ENCODE measurements at regions not wholly inside any gene's neighbourhood (a gene's known extent, or its start where the extent isn't known, plus 50 kb on each side); places are given as distances from the start of the nearest gene placed in this dataset.

GRCh38 chr14:44271006-44271405, 236.1 kb downstream of the FSCB start:
- Histone ChIP-seq H3K4me1 (ENCODE audit: control insufficient read depth in 3 of 3, insufficient read depth in 2 of 3, low read depth in 1 of 3, low read length in 2 of 3) (no peaks in the 10 kb centered on the region), H3K9me3 (ENCODE audit: control insufficient read depth in 2 of 2, insufficient read depth in 1 of 2, low read depth in 1 of 2, low read length in 1 of 2) (peaks cover 0 to 10% of the 10 kb centered on the region in 2 donors), H3K27me3 (ENCODE audit: control insufficient read depth in 3 of 3, insufficient read depth in 3 of 3, low read length in 3 of 3) (no peaks in the 10 kb centered on the region), H3K27ac (ENCODE audit: low read depth in 1 of 3, low read length in 2 of 3) (no peak overlapping the region), H3K4me3 (ENCODE audit: low read depth in 1 of 3, low read length in 3 of 3) (no peak overlapping the region), H3K36me3 (ENCODE audit: control insufficient read depth in 3 of 3, insufficient read depth in 2 of 3, low read depth in 1 of 3, low read length in 3 of 3) (no peaks in the 10 kb centered on the region)
- 85 to 90% (median 88%) methylated on average over 3 of the region's 3 CpGs for whole genome bisulfite sequencing, 3 donors
- no peak for FAIRE-seq
- no peak for DNase-seq

GRCh38 chr14:44265246-44265645, 241.8 kb downstream of the FSCB start:
- H3K9me3 ChIP-seq (ENCODE audit: control insufficient read depth in 2 of 2, insufficient read depth in 1 of 2, low read depth in 1 of 2, low read length in 1 of 2), result peaks cover 0 to 13% of the 10 kb centered on the region in 2 donors
- DNase-seq (peak in 1 of 2 donors; percentile 49), FAIRE-seq (no peak)
- H3K27me3 ChIP-seq (ENCODE audit: control insufficient read depth in 3 of 3, insufficient read depth in 3 of 3, low read length in 3 of 3), result no peaks in the 10 kb centered on the region
- peaks cover 0 to 8% (median 0%) of the 10 kb centered on the region in 3 donors for H3K4me1 ChIP-seq (ENCODE audit: control insufficient read depth in 3 of 3, insufficient read depth in 2 of 3, low read depth in 1 of 3, low read length in 2 of 3)
- WGBS, 3 donors, result 4 to 43% (median 15%) methylated on average over 2 of the region's 2 CpGs
- H3K27ac ChIP-seq (ENCODE audit: low read depth in 1 of 3, low read length in 2 of 3), result peak overlapping the region in 1 of 3 donors; percentile 40
- no peaks in the 10 kb centered on the region for H3K36me3 ChIP-seq (ENCODE audit: control insufficient read depth in 3 of 3, insufficient read depth in 2 of 3, low read depth in 1 of 3, low read length in 3 of 3)
- H3K4me3 ChIP-seq (ENCODE audit: low read depth in 1 of 3, low read length in 3 of 3), result no peak overlapping the region

- H3K9me3 ChIP-seq (ENCODE audit: control insufficient read depth in 2 of 2, insufficient read depth in 1 of 2, low read depth in 1 of 2, low read length in 1 of 2), result no peaks in the 10 kb centered on the region
These were observed 291.4 kb downstream of the FSCB start for GRCh38 chr14:44215660-44216059.

GRCh38 chr14:44211718-44212117, 295.4 kb downstream of the FSCB start:
- Histone ChIP-seq H3K27me3 (ENCODE audit: control insufficient read depth in 3 of 3, insufficient read depth in 3 of 3, low read length in 3 of 3) (no peaks in the 10 kb centered on the region), H3K9me3 (ENCODE audit: control insufficient read depth in 2 of 2, insufficient read depth in 1 of 2, low read depth in 1 of 2, low read length in 1 of 2) (no peaks in the 10 kb centered on the region), H3K36me3 (ENCODE audit: control insufficient read depth in 3 of 3, insufficient read depth in 2 of 3, low read depth in 1 of 3, low read length in 3 of 3) (no peaks in the 10 kb centered on the region), H3K27ac (ENCODE audit: low read depth in 1 of 3, low read length in 2 of 3) (no peak overlapping the region), H3K4me1 (ENCODE audit: control insufficient read depth in 3 of 3, insufficient read depth in 2 of 3, low read depth in 1 of 3, low read length in 2 of 3) (no peaks in the 10 kb centered on the region), H3K4me3 (ENCODE audit: low read depth in 1 of 3, low read length in 3 of 3) (no peak overlapping the region)
- DNase-seq (no peak), FAIRE-seq (no peak)
- 68 to 95% (median 84%) methylated on average over 2 of the region's 2 CpGs for WGBS, 3 donors

More at GRCh38 chr14:44215660-44216059, 291.4 kb downstream of the FSCB start:
- Histone ChIP-seq H3K27ac (ENCODE audit: low read depth in 1 of 3, low read length in 2 of 3) (no peak overlapping the region), H3K4me3 (ENCODE audit: low read depth in 1 of 3, low read length in 3 of 3) (no peak overlapping the region), H3K36me3 (ENCODE audit: control insufficient read depth in 3 of 3, insufficient read depth in 2 of 3, low read depth in 1 of 3, low read length in 3 of 3) (no peaks in the 10 kb centered on the region), H3K27me3 (ENCODE audit: control insufficient read depth in 3 of 3, insufficient read depth in 3 of 3, low read length in 3 of 3) (no peaks in the 10 kb centered on the region), H3K4me1 (ENCODE audit: control insufficient read depth in 3 of 3, insufficient read depth in 2 of 3, low read depth in 1 of 3, low read length in 2 of 3) (no peaks in the 10 kb centered on the region)
- DNase-seq (no peak), FAIRE-seq (no peak)

- FAIRE-seq, result no peak
- WGBS, 3 donors, result 34 to 48% (median 37%) methylated on average over 3 of the region's 3 CpGs
These were observed 302.8 kb downstream of the FSCB start for GRCh38 chr14:44204061-44204835.

GRCh38 chr14:44180975-44181374, 326.1 kb downstream of the FSCB start:
- no peak for DNase-seq
- FAIRE-seq, result no peak
- Histone ChIP-seq H3K4me1 (ENCODE audit: control insufficient read depth in 3 of 3, insufficient read depth in 2 of 3, low read depth in 1 of 3, low read length in 2 of 3) (no peaks in the 10 kb centered on the region), H3K27ac (ENCODE audit: low read depth in 1 of 3, low read length in 2 of 3) (no peak overlapping the region), H3K27me3 (ENCODE audit: control insufficient read depth in 3 of 3, insufficient read depth in 3 of 3, low read length in 3 of 3) (no peaks in the 10 kb centered on the region), H3K36me3 (ENCODE audit: control insufficient read depth in 3 of 3, insufficient read depth in 2 of 3, low read depth in 1 of 3, low read length in 3 of 3) (no peaks in the 10 kb centered on the region), H3K4me3 (ENCODE audit: low read depth in 1 of 3, low read length in 3 of 3) (no peak overlapping the region), H3K9me3 (ENCODE audit: control insufficient read depth in 2 of 2, insufficient read depth in 1 of 2, low read depth in 1 of 2, low read length in 1 of 2) (peaks cover 0 to 5% of the 10 kb centered on the region in 2 donors)
- 46 to 68% (median 62%) methylated on average over 1 of the region's 1 CpG for WGBS, 3 donors

More at GRCh38 chr14:44204061-44204835, 302.8 kb downstream of the FSCB start:
- DNase-seq, result no peak
- no peaks in the 10 kb centered on the region for H3K4me1 ChIP-seq (ENCODE audit: control insufficient read depth in 3 of 3, insufficient read depth in 2 of 3, low read depth in 1 of 3, low read length in 2 of 3)
- no peaks in the 10 kb centered on the region for H3K9me3 ChIP-seq (ENCODE audit: control insufficient read depth in 2 of 2, insufficient read depth in 1 of 2, low read depth in 1 of 2, low read length in 1 of 2)
- H3K27me3 ChIP-seq (ENCODE audit: control insufficient read depth in 3 of 3, insufficient read depth in 3 of 3, low read length in 3 of 3), result no peaks in the 10 kb centered on the region
- no peak overlapping the region for H3K4me3 ChIP-seq (ENCODE audit: low read depth in 1 of 3, low read length in 3 of 3)
- no peak overlapping the region for H3K27ac ChIP-seq (ENCODE audit: low read depth in 1 of 3, low read length in 2 of 3)
- no peaks in the 10 kb centered on the region for H3K36me3 ChIP-seq (ENCODE audit: control insufficient read depth in 3 of 3, insufficient read depth in 2 of 3, low read depth in 1 of 3, low read length in 3 of 3)

- H3K9me3 ChIP-seq (ENCODE audit: control insufficient read depth in 2 of 2, insufficient read depth in 1 of 2, low read depth in 1 of 2, low read length in 1 of 2), result peaks cover 0 to 4% of the 10 kb centered on the region in 2 donors
- H3K36me3 ChIP-seq (ENCODE audit: control insufficient read depth in 3 of 3, insufficient read depth in 2 of 3, low read depth in 1 of 3, low read length in 3 of 3), result no peaks in the 10 kb centered on the region
- no peak for FAIRE-seq
- H3K27ac ChIP-seq (ENCODE audit: low read depth in 1 of 3, low read length in 2 of 3), result peak overlapping the region in 1 of 3 donors; percentile 85
- H3K4me1 ChIP-seq (ENCODE audit: control insufficient read depth in 3 of 3, insufficient read depth in 2 of 3, low read depth in 1 of 3, low read length in 2 of 3), result peaks cover 0 to 6% (median 0%) of the 10 kb centered on the region in 3 donors
- no peak overlapping the region for H3K4me3 ChIP-seq (ENCODE audit: low read depth in 1 of 3, low read length in 3 of 3)
- WGBS, 3 donors, result 13 to 44% (median 20%) methylated on average over 4 of the region's 4 CpGs
- no peaks in the 10 kb centered on the region for H3K27me3 ChIP-seq (ENCODE audit: control insufficient read depth in 3 of 3, insufficient read depth in 3 of 3, low read length in 3 of 3)
- peak; percentile 78 for DNase-seq
These were observed 336.5 kb downstream of the FSCB start for GRCh38 chr14:44170556-44170955.

- no peaks in the 10 kb centered on the region for H3K27me3 ChIP-seq (ENCODE audit: control insufficient read depth in 3 of 3, insufficient read depth in 3 of 3, low read length in 3 of 3)
- WGBS, 3 donors, result 19 to 49% (median 34%) methylated on average over 6 of the region's 6 CpGs
- DNase-seq (peak; percentile 39 to 56), FAIRE-seq (no peak)
- peaks cover 0 to under 1% of the 10 kb centered on the region in 2 donors for H3K9me3 ChIP-seq (ENCODE audit: control insufficient read depth in 2 of 2, insufficient read depth in 1 of 2, low read depth in 1 of 2, low read length in 1 of 2)
- H3K4me1 ChIP-seq (ENCODE audit: control insufficient read depth in 3 of 3, insufficient read depth in 2 of 3, low read depth in 1 of 3, low read length in 2 of 3), result peaks cover 0 to 6% (median 0%) of the 10 kb centered on the region in 3 donors
- no peaks in the 10 kb centered on the region for H3K36me3 ChIP-seq (ENCODE audit: control insufficient read depth in 3 of 3, insufficient read depth in 2 of 3, low read depth in 1 of 3, low read length in 3 of 3)
- no peak overlapping the region for H3K4me3 ChIP-seq (ENCODE audit: low read depth in 1 of 3, low read length in 3 of 3)
- H3K27ac ChIP-seq (ENCODE audit: low read depth in 1 of 3, low read length in 2 of 3), result peak overlapping the region in 1 of 3 donors; percentile 85
These were observed 337.0 kb downstream of the FSCB start for GRCh38 chr14:44170101-44170500.

- H3K27me3 ChIP-seq (ENCODE audit: control insufficient read depth in 3 of 3, insufficient read depth in 3 of 3, low read length in 3 of 3), result no peaks in the 10 kb centered on the region
- no peak for FAIRE-seq
- H3K36me3 ChIP-seq (ENCODE audit: control insufficient read depth in 3 of 3, insufficient read depth in 2 of 3, low read depth in 1 of 3, low read length in 3 of 3), result no peaks in the 10 kb centered on the region
- no peak overlapping the region for H3K4me3 ChIP-seq (ENCODE audit: low read depth in 1 of 3, low read length in 3 of 3)
- H3K4me1 ChIP-seq (ENCODE audit: control insufficient read depth in 3 of 3, insufficient read depth in 2 of 3, low read depth in 1 of 3, low read length in 2 of 3), result peaks cover 0 to 6% (median 0%) of the 10 kb centered on the region in 3 donors
- no peak overlapping the region for H3K27ac ChIP-seq (ENCODE audit: low read depth in 1 of 3, low read length in 2 of 3)
- no peaks in the 10 kb centered on the region for H3K9me3 ChIP-seq (ENCODE audit: control insufficient read depth in 2 of 2, insufficient read depth in 1 of 2, low read depth in 1 of 2, low read length in 1 of 2)
- DNase-seq, result no peak
These were observed 338.5 kb downstream of the FSCB start for GRCh38 chr14:44168566-44168965.

Measured in small intestine (tissue), 7 donors.